Lower leg skin (tissue), 3 donors: ENCODE measurements at regions not wholly inside any gene's neighbourhood (a gene's known extent, or its start where the extent isn't known, plus 50 kb on each side); places are given as distances from the start of the nearest gene placed in this dataset.

Source experiments
- CTCF ChIP-seq, 3 donors: fragments of 450-650 bp; IDR thresholded peaks; one replicate each; pipeline ENCODE4 v1.5.1; 2016; ENCODE audit warnings: antibody characterized with exemption in 3 of 3, mild to moderate bottlenecking in 3 of 3, moderate library complexity in 2 of 3
- POLR2A ChIP-seq, 2 donors: fragments of 450-650 bp; IDR thresholded peaks; one replicate each; pipeline ENCODE4 v1.6.1; 2016 to 2017; ENCODE audit warnings: antibody characterized with exemption in 2 of 2, mild to moderate bottlenecking in 1 of 2, moderate library complexity in 1 of 2

GRCh38 chr20:29299811-29300578, 1957.5 kb upstream of the DEFB115 start:
- TF ChIP-seq CTCF (IDR thresholded peaks at IDR 0.05) = no peak
- TF ChIP-seq POLR2A (IDR thresholded peaks at IDR 0.05) = no peak
